Erythroblast (primary cell): ENCODE measurements at regions not wholly inside any gene's neighbourhood (a gene's known extent, or its start where the extent isn't known, plus 50 kb on each side); places are given as distances from the start of the nearest gene placed in this dataset.
"Not testable (repeated sequence)": the region's sequence is repeated elsewhere in the genome, so short reads cannot be mapped to it uniquely, and the experiment has no call there.

Source experiments
- DNase-seq, 2 experiments: peaks; one replicate each; lab custom pipeline; 2025; lab: John Stamatoyannopoulos, UW
- GATA1 ChIP-seq: IDR thresholded peaks from 2 replicates; pipeline ENCODE4 v1.6.1; 2011; ENCODE audit warnings: low read depth, mild to moderate bottlenecking, control low read depth, low read length, moderate library complexity
- POLR2A ChIP-seq: IDR thresholded peaks from 2 replicates; pipeline ENCODE4 v1.6.1; 2011; ENCODE audit warnings: mild to moderate bottlenecking, low read length

GRCh38 chr5:67802766-67803165, 412.8 kb upstream of the PIK3R1 start:
- DNase-seq: no peak
- no peak for TF ChIP-seq GATA1
- no peak for TF ChIP-seq POLR2A

DNA sequence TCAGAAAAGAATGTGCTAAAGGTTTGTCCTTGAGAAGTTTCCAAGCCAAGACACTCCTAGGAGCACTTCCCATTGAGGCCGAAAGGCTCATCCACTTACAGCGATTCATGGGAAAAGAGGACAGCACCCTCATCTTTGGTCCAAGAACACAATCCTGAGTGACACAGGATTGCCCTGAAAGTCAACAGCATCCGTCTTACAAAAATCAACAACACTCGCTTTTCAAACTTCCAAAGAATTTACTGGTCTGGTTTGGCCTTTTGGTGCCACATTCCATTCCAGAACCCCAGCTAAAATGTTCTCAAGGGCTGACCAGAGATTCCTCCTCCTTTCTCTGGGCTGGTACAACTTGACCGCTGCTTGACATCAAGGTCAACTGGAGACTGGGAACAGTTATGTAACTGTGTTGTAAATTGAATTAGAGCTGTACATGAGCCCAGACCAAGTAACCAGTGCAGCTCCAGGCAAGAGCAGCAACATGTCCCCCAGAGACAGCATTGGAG, 415.8 kb upstream of the PIK3R1 start:
- no peak for DNase-seq

GRCh38 chr5:67798470-67798869, 417.1 kb upstream of the PIK3R1 start:
- peak in 1 of 2 experiments; percentile 25 for DNase-seq

More for the DNA sequence above, 415.8 kb upstream of the PIK3R1 start:
- no peak for TF ChIP-seq GATA1
- TF ChIP-seq POLR2A: no peak

GRCh38 chr5:67795781-67796477, 419.6 kb upstream of the PIK3R1 start:
- TF ChIP-seq GATA1 (no peak), POLR2A (no peak)
- DNase-seq: no peak

DNA sequence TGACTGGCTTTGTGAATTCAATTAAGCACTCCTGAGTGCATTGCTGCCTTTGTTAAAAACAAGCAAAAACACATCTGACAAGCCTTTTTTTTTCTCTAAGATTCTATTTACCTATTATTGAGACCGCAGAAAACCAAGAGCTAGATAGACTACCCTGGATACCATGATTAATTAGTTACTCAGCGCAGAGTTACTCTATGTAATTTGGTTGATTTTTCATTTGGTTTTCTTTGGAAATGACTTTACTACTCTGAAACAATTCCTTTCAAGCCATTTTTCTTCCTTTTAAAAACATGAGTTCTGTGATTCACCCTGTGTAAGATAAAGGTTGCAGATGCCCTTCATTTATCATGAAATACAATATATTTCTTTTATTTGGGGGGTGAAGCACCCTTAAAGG, 421.6 kb upstream of the PIK3R1 start:
- DNase-seq: no peak
- TF ChIP-seq GATA1: no peak
- no peak for TF ChIP-seq POLR2A

DNA sequence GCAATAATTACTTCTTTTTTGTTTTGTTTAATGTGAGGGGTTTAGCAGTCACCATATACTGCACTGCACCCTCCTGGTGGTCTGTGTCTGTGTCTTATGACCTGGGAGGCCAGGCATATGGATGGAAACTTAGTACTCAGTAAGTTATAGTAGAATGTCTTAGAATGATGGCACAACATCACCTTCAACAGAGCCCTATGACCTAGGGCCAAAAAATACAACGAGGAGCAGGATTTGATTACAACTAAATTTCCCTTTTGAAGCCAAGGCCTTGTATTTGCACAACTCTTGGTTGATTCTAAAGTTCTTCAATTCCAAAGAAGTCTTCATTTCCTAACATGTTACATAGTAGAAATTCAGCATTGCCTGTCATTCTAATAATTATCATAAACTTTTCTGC, 422.1 kb upstream of the PIK3R1 start:
- no peak for DNase-seq
- TF ChIP-seq POLR2A (no peak), GATA1 (no peak)

DNA sequence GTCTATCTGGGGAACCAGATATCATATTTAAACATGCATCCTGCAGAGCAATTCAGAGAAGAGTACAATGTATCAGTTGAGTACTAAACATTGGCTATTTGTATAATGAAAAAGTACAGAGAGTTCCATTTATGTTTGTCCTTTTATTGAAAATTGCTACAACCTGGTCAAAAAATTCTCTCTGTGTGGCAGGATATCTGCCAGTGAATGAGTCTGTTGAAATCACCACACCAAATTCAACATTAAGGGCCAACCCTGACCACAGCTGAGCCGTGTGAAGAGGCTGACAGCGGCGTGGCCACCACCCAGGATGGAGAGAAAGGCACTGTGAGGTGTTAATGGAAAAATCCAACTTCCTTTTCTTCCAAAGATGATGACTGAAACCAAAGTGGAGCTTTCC, 422.7 kb upstream of the PIK3R1 start:
- no peak for TF ChIP-seq POLR2A
- no peak for TF ChIP-seq GATA1
- no peak for DNase-seq

DNA sequence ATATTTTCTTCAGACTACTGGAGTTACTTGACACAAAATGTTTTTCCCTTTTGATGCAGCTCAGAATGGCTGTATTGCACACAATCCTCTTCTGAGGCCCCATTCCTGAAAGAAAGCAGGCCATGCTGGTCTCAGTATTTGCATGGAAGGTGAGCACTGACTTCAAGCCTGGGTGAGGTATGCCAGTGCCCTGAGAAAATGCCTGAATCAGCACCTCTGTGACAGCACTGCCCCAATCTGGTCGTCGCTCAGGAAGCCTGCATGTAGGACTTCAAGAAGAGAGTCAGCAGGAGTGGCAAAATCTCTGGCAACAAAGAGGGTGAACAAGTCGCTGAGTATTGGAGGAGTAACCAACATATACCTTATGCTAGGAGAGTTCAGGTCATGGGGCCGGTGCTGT, 425.2 kb upstream of the PIK3R1 start:
- DNase-seq: no peak
- TF ChIP-seq GATA1 (no peak), POLR2A (no peak)

DNA sequence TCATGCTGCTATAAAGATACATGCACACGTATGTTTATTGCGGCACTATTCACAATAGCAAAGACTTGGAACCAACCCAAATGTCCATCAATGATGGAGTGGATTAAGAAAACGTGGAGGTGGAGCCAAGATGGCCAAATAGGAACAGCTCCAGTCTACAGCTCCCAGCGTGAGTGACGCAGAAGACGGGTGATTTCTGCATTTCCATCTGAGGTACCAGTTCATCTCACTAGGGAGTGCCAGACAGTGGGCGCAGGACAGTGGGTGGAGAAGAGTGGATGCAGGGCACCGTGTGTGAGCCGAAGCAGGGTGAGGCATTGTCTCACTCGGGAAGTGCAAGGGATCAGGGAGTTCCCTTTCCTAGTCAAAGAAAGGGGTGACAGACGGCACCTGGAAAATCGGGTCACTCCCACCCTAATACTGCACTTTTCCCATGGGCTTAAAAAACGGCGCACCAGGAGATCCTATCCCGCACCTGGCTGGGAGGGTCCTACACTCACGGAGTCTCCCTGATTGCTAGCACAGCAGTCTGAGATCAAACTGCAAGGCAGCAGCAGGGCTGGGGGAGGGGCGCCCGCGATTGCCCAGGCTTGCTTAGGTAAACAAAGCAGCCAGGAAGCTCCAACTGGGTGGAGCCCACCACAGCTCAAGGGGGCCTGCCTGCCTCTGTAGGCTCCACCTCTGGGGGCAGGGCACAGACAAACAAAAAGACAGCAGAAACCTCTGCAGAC, 435.5 kb upstream of the PIK3R1 start:
- DNase-seq: not testable (repeated sequence)

GRCh38 chr5:67774786-67775185, 440.8 kb upstream of the PIK3R1 start:
- no peak for TF ChIP-seq POLR2A
- no peak for TF ChIP-seq GATA1
- no peak for DNase-seq

- TF ChIP-seq GATA1 (no peak), POLR2A (no peak)
- DNase-seq: no peak
Observed at GRCh38 chr5:67774267-67774552, 441.3 kb upstream of the PIK3R1 start.

- TF ChIP-seq GATA1: no peak
- no peak for TF ChIP-seq POLR2A
- no peak for DNase-seq
Observed at GRCh38 chr5:67773411-67774266, 441.9 kb upstream of the PIK3R1 start.

GRCh38 chr5:67771791-67772190, 443.8 kb upstream of the PIK3R1 start:
- TF ChIP-seq POLR2A: no peak
- no peak for TF ChIP-seq GATA1
- no peak for DNase-seq

GRCh38 chr5:67771221-67771620, 444.3 kb upstream of the PIK3R1 start:
- no peak for TF ChIP-seq GATA1
- no peak for TF ChIP-seq POLR2A
- no peak for DNase-seq
